ENCODE measurements at regions not wholly inside any gene's neighbourhood (a gene's known extent, or its start where the extent isn't known, plus 50 kb on each side); places are given as distances from the start of the nearest gene placed in this dataset.

- H3K9ac ChIP-seq (ENCODE audit: low read length) = no peak overlapping the region
- POLR2A ChIA-PET = no interaction called here
- no peaks in the 10 kb centered on the region for H3K79me2 ChIP-seq (ENCODE audit: insufficient read depth, low read length)
- ATAC-seq = no peak
- no peak overlapping the region for H3K4me2 ChIP-seq (ENCODE audit: low read length)
- no peaks in the 10 kb centered on the region for H3K4me1 ChIP-seq (ENCODE audit: control insufficient read depth in 1 of 2, insufficient read depth in 2 of 2, low read length in 2 of 2)
- H3K27ac ChIP-seq (ENCODE audit: low read depth, low read length) = no peak overlapping the region
- no peaks in the 10 kb centered on the region for H4K20me1 ChIP-seq (ENCODE audit: insufficient read depth)
- H3K9me3 ChIP-seq (ENCODE audit: control insufficient read depth in 1 of 2, insufficient read depth in 1 of 2, low read depth in 1 of 2, low read length in 2 of 2) = peaks cover 0 to 4% of the 10 kb centered on the region in 2 experiments; a peak in 1 of 4 replicates
- CTCF ChIA-PET = interaction anchor here (1.4 kb wide), 1 partner anchor 44 kb away, joined by 3 read pairs; no protein-coding TSS in a partner anchor
- BruUV-seq (replicated peaks) = no TSS peak
- no peaks in the 10 kb centered on the region for H3K36me3 ChIP-seq (ENCODE audit: control insufficient read depth in 1 of 2, insufficient read depth in 2 of 2, low read length in 2 of 2)
- no peak for DNase-seq (ENCODE audit: low read depth, low spot score)
- intact Hi-C loops (cut with micrococcal nuclease) = no loop called here
- TF ChIP-seq, protein P1, sequence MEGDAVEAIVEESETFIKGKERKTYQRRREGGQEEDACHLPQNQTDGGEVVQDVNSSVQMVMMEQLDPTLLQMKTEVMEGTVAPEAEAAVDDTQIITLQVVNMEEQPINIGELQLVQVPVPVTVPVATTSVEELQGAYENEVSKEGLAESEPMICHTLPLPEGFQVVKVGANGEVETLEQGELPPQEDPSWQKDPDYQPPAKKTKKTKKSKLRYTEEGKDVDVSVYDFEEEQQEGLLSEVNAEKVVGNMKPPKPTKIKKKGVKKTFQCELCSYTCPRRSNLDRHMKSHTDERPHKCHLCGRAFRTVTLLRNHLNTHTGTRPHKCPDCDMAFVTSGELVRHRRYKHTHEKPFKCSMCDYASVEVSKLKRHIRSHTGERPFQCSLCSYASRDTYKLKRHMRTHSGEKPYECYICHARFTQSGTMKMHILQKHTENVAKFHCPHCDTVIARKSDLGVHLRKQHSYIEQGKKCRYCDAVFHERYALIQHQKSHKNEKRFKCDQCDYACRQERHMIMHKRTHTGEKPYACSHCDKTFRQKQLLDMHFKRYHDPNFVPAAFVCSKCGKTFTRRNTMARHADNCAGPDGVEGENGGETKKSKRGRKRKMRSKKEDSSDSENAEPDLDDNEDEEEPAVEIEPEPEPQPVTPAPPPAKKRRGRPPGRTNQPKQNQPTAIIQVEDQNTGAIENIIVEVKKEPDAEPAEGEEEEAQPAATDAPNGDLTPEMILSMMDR (IDR thresholded peaks at IDR 0.05 in 2 of 3, conservative IDR thresholded peaks at IDR 0.05 in 1 of 3; ENCODE audit: borderline replicate concordance in 1 of 3, insufficient read depth in 1 of 3, low read depth in 2 of 3, low read length in 2 of 3) = no peak
- no peak for TF ChIP-seq FOSL1 (IDR thresholded peaks at IDR 0.05; ENCODE audit: low read depth)
- TF ChIP-seq ELF1 (IDR thresholded peaks at IDR 0.05; ENCODE audit: borderline replicate concordance, low read depth) = no peak
- TF ChIP-seq SP1 (IDR thresholded peaks at IDR 0.05; ENCODE audit: low read depth) = no peak
- TF ChIP-seq ZFX (IDR thresholded peaks at IDR 0.05) = no peak
- TF ChIP-seq REST (IDR thresholded peaks at IDR 0.05; ENCODE audit: low read depth) = no peak
- no peak for TF ChIP-seq EZH2 (IDR thresholded peaks at IDR 0.05)
- no peak for TF ChIP-seq SIN3A (IDR thresholded peaks at IDR 0.05; ENCODE audit: low read depth)
- TF ChIP-seq YY1 (IDR thresholded peaks at IDR 0.05; ENCODE audit: extremely low read depth, insufficient replicate concordance, low read depth, low read length) = no peak
- TF ChIP-seq TCF7L2 (IDR thresholded peaks at IDR 0.05; ENCODE audit: borderline replicate concordance, extremely low read depth, insufficient read depth, insufficient read length) = no peak
- TF ChIP-seq EGR1 (IDR thresholded peaks at IDR 0.05; ENCODE audit: low read depth) = no peak
- no peak for TF ChIP-seq ATF3 (IDR thresholded peaks at IDR 0.05)
- TF ChIP-seq JUND (IDR thresholded peaks at IDR 0.05) = no peak
- no peak for TF ChIP-seq RAD21 (IDR thresholded peaks at IDR 0.05; ENCODE audit: low read depth)
- TF ChIP-seq, protein P2, sequence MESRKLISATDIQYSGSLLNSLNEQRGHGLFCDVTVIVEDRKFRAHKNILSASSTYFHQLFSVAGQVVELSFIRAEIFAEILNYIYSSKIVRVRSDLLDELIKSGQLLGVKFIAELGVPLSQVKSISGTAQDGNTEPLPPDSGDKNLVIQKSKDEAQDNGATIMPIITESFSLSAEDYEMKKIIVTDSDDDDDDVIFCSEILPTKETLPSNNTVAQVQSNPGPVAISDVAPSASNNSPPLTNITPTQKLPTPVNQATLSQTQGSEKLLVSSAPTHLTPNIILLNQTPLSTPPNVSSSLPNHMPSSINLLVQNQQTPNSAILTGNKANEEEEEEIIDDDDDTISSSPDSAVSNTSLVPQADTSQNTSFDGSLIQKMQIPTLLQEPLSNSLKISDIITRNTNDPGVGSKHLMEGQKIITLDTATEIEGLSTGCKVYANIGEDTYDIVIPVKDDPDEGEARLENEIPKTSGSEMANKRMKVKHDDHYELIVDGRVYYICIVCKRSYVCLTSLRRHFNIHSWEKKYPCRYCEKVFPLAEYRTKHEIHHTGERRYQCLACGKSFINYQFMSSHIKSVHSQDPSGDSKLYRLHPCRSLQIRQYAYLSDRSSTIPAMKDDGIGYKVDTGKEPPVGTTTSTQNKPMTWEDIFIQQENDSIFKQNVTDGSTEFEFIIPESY (IDR thresholded peaks at IDR 0.05; ENCODE audit: extremely low read depth, insufficient replicate concordance, low read length) = no peak
- TF ChIP-seq CEBPB (IDR thresholded peaks at IDR 0.05; ENCODE audit: low read depth) = no peak
- no peak overlapping the region for H2AFZ ChIP-seq (ENCODE audit: low read depth, low read length, poor library complexity, severe bottlenecking)
- H3K27me3 ChIP-seq (ENCODE audit: insufficient read depth, low read length) = no peaks in the 10 kb centered on the region
- RAD21 ChIA-PET (ENCODE audit: low non-redundant PET in 1 of 2, low total read pairs in 2 of 2, uncharacterized antibody in 2 of 2, unreplicated experiment in 2 of 2) = no interaction called here
- H3K9me2 ChIP-seq (ENCODE audit: insufficient read depth) = no peaks in the 10 kb centered on the region
- no peak overlapping the region for H3K4me3 ChIP-seq (replicated peaks in 1 of 2; ENCODE audit: low read depth in 1 of 2, low read length in 2 of 2)
Measured at GRCh38 chr14:95398630-95399547, 79.2 kb upstream of the CLMN start.

Data from HCT116 (cell line).